ENCODE measurements at regions not wholly inside any gene's neighbourhood (a gene's known extent, or its start where the extent isn't known, plus 50 kb on each side); places are given as distances from the start of the nearest gene placed in this dataset.
"Not testable (repeated sequence)": the region's sequence is repeated elsewhere in the genome, so short reads cannot be mapped to it uniquely, and the experiment has no call there.

- not testable (repeated sequence) for DNase-seq, ATAC-seq
These were observed 319.3 kb upstream of the PLGLB2 start for GRCh38 chr2:87428452-87429130.

GRCh38 chr2:87429206-87429930 lies 318.5 kb upstream of the PLGLB2 start:
- DNase-seq, ATAC-seq: not testable (repeated sequence)

- DNase-seq: not testable (repeated sequence)
These were observed 318.0 kb upstream of the PLGLB2 start for GRCh38 chr2:87429931-87430275.

GRCh38 chr2:87431051-87431450 lies 316.8 kb upstream of the PLGLB2 start:
- ATAC-seq, DNase-seq: not testable (repeated sequence)

More at GRCh38 chr2:87429931-87430275, 318.0 kb upstream of the PLGLB2 start:
- not testable (repeated sequence) for ATAC-seq

DNA sequence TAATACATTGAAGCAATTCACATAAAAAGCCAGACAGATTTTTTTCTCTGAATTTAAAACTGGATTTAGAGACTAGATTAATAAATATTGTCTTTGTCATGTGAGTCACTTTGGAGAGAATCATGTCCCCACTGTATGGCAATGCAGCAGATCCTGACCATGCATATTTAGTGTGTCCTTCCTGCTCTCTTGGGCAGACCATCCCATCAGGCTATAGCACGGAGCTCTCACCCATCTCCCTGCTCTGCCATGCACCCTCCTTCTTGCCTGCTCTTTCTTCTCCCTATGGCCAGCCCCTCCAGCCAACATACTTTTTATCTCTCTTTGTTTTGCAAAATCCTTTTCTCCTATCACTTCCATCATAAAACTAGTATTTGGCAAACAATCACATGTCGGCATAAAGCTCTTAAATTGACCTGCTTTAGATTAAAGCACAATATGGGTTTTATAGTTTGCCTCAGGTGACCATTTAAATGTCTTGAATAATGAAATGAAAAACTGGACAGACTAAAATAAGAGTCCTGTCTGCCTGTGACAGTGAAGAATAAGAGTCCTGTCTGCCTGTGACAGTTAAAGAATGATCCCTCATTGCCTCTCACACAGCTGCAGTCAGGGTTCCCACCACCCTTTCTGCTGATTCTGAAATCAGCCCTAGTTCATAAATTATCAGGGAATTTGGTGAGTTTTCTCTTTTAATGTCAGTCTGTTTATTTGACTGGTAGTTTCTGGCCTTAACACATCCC lies 315.0 kb upstream of the PLGLB2 start:
- ATAC-seq, DNase-seq: not testable (repeated sequence)

- peak; percentile 41 for ATAC-seq
- DNase-seq: not testable (repeated sequence)
These were observed 311.9 kb upstream of the PLGLB2 start for GRCh38 chr2:87436007-87436406.

DNA sequence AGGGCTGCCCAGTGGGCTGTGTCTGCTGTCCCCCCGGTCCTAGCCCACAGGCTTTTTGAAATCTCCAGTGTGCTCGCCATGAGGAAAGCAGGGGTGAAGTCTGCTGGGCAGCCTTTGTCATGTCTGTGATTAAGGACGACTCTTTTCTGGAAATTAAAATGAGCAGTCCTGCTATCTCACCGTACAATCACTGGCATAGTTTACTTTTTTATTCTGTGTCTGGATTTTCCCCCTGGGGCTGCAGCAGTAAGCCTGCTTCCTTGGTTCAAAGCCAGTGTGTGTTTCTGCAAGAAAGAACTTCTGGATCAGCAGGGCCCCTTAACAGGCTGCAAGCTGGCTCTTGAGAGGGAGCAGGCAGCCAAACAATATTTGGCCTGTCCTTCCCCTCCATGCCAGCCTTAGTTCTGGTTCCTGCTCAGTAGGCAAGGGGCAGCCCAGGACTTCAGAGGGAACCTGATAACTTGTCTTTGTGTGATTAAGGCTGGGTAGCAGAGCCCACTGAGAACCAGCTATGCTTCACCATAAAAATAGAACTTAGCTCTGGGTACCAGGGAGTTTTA lies 310.1 kb upstream of the PLGLB2 start:
- ATAC-seq, DNase-seq: not testable (repeated sequence)

GRCh38 chr2:87438780-87439454 lies 309.0 kb upstream of the PLGLB2 start:
- ATAC-seq, DNase-seq: not testable (repeated sequence)

- not testable (repeated sequence) for DNase-seq, ATAC-seq
These were observed 308.2 kb upstream of the PLGLB2 start for GRCh38 chr2:87439617-87440204.

GRCh38 chr2:87440650-87441049 lies 307.2 kb upstream of the PLGLB2 start:
- ATAC-seq: not testable (repeated sequence)

GRCh38 chr2:87441375-87441774 lies 306.5 kb upstream of the PLGLB2 start:
- ATAC-seq, DNase-seq: not testable (repeated sequence)

More at GRCh38 chr2:87440650-87441049, 307.2 kb upstream of the PLGLB2 start:
- DNase-seq: not testable (repeated sequence)

DNA sequence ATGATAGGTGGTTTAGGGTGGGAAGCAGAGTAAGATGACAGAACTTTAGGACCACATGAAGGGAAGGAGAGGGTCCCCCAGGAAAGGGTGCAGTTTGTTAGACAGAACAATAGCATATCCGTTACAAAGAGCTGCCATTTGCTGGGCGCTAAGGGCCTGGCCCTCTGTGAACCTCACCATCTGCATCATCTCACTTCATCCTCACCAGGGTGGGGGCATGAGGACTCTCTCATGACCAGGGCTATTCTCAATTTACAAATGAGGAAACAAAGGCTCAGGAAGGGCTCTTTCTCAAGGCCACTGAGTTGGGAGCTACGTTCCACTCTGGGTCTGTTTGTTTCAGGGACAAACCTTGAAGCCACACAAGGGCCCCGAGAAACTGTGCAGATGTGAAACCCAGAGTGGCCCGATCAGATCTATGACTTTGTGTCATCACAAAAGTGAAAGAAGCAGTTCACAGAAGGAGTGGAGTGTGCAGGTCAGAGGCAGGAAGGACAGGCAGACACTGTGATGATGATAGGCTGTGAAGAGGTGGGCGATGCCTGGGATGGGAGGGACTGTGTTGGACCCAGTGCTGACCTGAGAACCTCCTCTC lies 304.8 kb upstream of the PLGLB2 start:
- peak; percentile 41 for DNase-seq
- peak; percentile 81 for ATAC-seq

GRCh38 chr2:87444951-87445350 lies 302.9 kb upstream of the PLGLB2 start:
- not testable (repeated sequence) for DNase-seq, ATAC-seq

DNA sequence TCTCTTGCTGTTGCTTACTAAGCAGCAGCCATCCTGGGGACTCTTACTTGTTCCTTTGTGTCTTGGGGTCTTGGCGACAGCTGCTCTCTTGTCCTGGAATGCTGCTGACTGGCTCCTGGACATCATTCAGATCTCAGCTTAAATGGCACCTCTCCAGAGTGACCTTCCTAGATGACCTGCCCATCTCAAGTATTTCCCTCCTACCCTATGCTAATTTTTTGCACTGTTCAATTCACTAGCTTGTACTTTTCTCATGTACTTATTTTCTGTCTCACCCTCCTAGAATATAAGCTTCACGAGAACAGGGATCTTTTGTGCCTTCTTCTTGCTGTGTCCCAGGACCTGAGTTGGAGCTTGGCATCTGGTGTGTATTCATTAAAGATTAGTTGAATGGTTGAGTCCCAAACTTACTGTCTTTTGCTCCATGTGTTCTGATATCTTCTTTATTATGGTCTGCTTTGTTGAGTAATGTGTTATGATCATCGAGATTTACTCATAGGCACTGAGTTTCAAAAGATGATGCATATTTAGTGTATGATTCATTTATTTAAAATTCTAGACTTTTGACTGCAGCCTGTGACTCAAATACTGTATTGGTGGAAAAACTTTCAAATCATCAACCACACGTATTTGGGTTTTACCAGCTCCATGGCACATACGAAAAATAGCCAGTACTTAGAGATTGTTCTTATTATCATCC lies 302.1 kb upstream of the PLGLB2 start:
- DNase-seq: not testable (repeated sequence)
- peak; percentile 52 for ATAC-seq

DNA sequence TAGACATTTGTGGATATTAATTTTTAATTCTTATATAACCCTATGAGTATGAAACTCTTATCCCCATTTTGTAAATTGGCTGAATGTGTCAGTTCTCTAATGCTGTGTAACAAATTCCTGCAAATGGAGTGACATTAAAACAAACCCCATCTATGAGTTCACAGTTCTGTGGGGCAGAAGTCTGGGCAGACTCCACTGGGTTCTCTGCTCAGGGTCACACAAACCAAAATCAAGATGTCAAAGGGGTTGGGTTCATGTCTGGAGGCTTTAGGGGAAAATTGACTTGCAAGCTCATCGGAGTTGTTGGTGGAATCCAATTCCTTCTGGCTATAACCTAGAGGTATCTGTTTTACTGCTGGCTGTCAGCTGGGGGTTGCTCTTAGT lies 301.6 kb upstream of the PLGLB2 start:
- not testable (repeated sequence) for DNase-seq
- peak; percentile 60 for ATAC-seq

DNA sequence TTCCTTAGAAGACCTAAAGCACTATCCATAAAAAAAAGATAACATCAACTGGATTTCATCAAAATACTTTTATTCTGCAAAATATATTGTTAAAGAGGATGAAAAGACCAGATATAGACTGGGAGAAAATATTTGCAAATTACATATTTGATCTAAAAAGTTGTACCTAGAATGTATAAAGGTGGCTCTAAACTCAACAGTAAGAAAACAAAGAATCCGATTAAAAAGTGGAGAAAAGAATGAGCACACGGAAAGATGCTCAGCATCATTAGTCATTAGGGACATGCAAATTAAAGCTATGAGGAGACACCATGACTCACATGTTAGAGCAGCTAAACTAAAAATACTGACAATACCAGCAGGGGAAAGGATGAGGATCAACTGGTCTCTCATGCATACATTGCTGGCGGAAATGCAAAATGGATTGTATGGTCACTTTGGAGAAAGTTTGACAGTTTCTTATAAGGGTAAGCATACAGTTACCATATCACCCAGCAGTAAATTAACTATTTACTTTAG lies 298.4 kb upstream of the PLGLB2 start:
- ATAC-seq: peak; percentile 53
- not testable (repeated sequence) for DNase-seq

GRCh38 chr2:87452193-87452592 lies 295.7 kb upstream of the PLGLB2 start:
- not testable (repeated sequence) for ATAC-seq, DNase-seq

- DNase-seq, ATAC-seq: not testable (repeated sequence)
These were observed 295.0 kb upstream of the PLGLB2 start for GRCh38 chr2:87452861-87453260.

DNA sequence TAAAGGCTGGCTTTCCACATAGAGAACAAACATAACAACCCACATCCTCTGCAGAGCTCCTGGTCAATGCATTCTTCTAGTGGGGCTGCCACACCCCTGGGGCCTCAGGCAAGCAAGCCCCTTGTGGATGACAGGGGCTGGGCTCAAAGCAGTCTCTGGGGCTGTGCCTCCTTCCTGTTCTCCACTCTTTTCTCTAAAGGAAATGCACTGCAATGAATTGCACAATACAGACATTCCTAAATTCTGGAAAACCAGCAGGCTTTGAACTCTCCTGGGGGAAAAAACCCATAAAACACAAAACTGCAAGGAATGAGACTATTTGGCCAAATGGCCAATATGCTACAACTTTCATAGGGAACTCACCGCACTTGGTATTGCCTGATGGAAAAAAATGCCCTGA lies 293.9 kb upstream of the PLGLB2 start:
- not testable (repeated sequence) for DNase-seq

GRCh38 chr2:87454421-87454820 lies 293.5 kb upstream of the PLGLB2 start:
- not testable (repeated sequence) for DNase-seq, ATAC-seq

More for the DNA sequence above, 293.9 kb upstream of the PLGLB2 start:
- ATAC-seq: not testable (repeated sequence)
